HEK293 (cell line): ENCODE measurements at regions not wholly inside any gene's neighbourhood (a gene's known extent, or its start where the extent isn't known, plus 50 kb on each side); places are given as distances from the start of the nearest gene placed in this dataset.

Experiments used
- CTCF ChIA-PET: fragments of 350-600 bp; formaldehyde crosslinking; extraction: SDS; loops from one replicate; lab custom pipeline; 2021; ENCODE audit warnings: antibody characterized with exemption; lab: Yijun Ruan, JAX
- POLR2A ChIA-PET: fragments of 300-600 bp; formaldehyde crosslinking; extraction: SDS; loops from one replicate; lab custom pipeline; 2020; ENCODE audit warnings: antibody characterized with exemption, inconsistent platforms; lab: Yijun Ruan, JAX
- H3K27ac ChIP-seq: fragments of 200-500 bp; sonication (Bioruptor generic); 2 replicates; pipeline ENCODE4 v1.5.1; 2014; ENCODE audit warnings: low read depth, low read length, control low read depth, inconsistent platforms; ENCODE audit errors: extremely low read depth
- H3K36me3 ChIP-seq, 2 experiments: fragments of 200-500 bp in 1 of 2; sonication (Bioruptor generic) in 1 of 2; 1 replicate in 1 of 2; 2 replicates in 1 of 2; pipeline ENCODE4 v1.5.1; 2014 to 2017; ENCODE audit warnings: inconsistent platforms in 2 of 2, low read length in 2 of 2; ENCODE audit not compliant: control insufficient read depth in 2 of 2, insufficient read depth in 1 of 2
- H3K4me1 ChIP-seq: fragments of 200-500 bp; sonication (Bioruptor generic); 2 replicates; pipeline ENCODE4 v1.5.1; 2014; ENCODE audit warnings: mild to moderate bottlenecking, low read length, inconsistent platforms; ENCODE audit not compliant: control insufficient read depth, insufficient read depth
- H3K4me3 ChIP-seq: 2 replicates; pipeline ENCODE4 v1.5.1; 2011; ENCODE audit warnings: low read depth, mild to moderate bottlenecking, control low read depth, low read length, moderate library complexity
- H3K9me3 ChIP-seq: fragments of 200-500 bp; sonication (Bioruptor generic); 2 replicates; pipeline ENCODE4 v1.5.1; 2014; ENCODE audit warnings: low read depth, low read length, inconsistent platforms; ENCODE audit not compliant: control insufficient read depth, insufficient read depth
- BCL11A ChIP-seq: fragments of 450-650 bp; formaldehyde crosslinking; IDR thresholded peaks from 2 replicates; pipeline ENCODE4 v1.5.1; 2016; ENCODE audit warnings: low read depth, missing biosample characterization, missing genetic modification characterization
- EGR2 ChIP-seq: fragments of 450-650 bp; formaldehyde crosslinking; IDR thresholded peaks from 2 replicates; pipeline ENCODE4 v1.5.1; 2016; ENCODE audit warnings: low read depth, missing biosample characterization, missing genetic modification characterization
- ELK4 ChIP-seq: IDR thresholded peaks from 2 replicates; pipeline ENCODE4 v1.6.1; 2011; ENCODE audit warnings: mild to moderate bottlenecking, low read depth, low read length, borderline replicate concordance
- GLIS1 ChIP-seq: fragments of 450-650 bp; formaldehyde crosslinking; IDR thresholded peaks from 2 replicates; pipeline ENCODE4 v1.5.1; 2016; ENCODE audit warnings: missing biosample characterization, missing genetic modification characterization
- KLF10 ChIP-seq: fragments of 450-650 bp; IDR thresholded peaks from 2 replicates; pipeline ENCODE4 v1.5.1; 2018; ENCODE audit warnings: missing biosample characterization, mild to moderate bottlenecking, missing genetic modification characterization
- KLF9 ChIP-seq: fragments of 450-650 bp; formaldehyde crosslinking; IDR thresholded peaks from 2 replicates; pipeline ENCODE4 v1.5.1; 2016; ENCODE audit warnings: missing biosample characterization, missing genetic modification characterization, low read depth
- PRDM6 ChIP-seq: fragments of 450-650 bp; formaldehyde crosslinking; IDR thresholded peaks from 2 replicates; pipeline ENCODE4 v1.5.1; 2017; ENCODE audit warnings: missing biosample characterization, missing genetic modification characterization
- REST ChIP-seq: fragments of 450-650 bp; formaldehyde crosslinking; IDR thresholded peaks from 2 replicates; pipeline ENCODE4 v1.5.1; 2016; ENCODE audit warnings: missing biosample characterization, missing genetic modification characterization
- SCRT1 ChIP-seq: fragments of 450-650 bp; formaldehyde crosslinking; IDR thresholded peaks from 2 replicates; pipeline ENCODE4 v1.5.1; 2016; ENCODE audit warnings: missing biosample characterization, missing genetic modification characterization, borderline replicate concordance
- SETDB1 ChIP-seq: IDR thresholded peaks from one replicate; pipeline ENCODE4 v1.6.1; 2017; ENCODE audit warnings: mild to moderate bottlenecking, low read length, moderate library complexity, mixed read lengths; ENCODE audit not compliant: insufficient read length
- SP2 ChIP-seq: fragments of 450-650 bp; formaldehyde crosslinking; IDR thresholded peaks from 2 replicates; pipeline ENCODE4 v1.5.1; 2016; ENCODE audit warnings: missing biosample characterization, missing genetic modification characterization
- ZBTB7A ChIP-seq: fragments of 450-650 bp; formaldehyde crosslinking; IDR thresholded peaks from 2 replicates; pipeline ENCODE4 v1.5.1; 2016; ENCODE audit warnings: low read depth, missing biosample characterization, missing genetic modification characterization
- ZFP3 ChIP-seq: fragments of 450-650 bp; formaldehyde crosslinking; IDR thresholded peaks from 2 replicates; pipeline ENCODE4 v1.5.1; 2016; ENCODE audit warnings: low read depth, missing biosample characterization, missing genetic modification characterization
- ZNF146 ChIP-seq: fragments of 450-650 bp; formaldehyde crosslinking; IDR thresholded peaks from 2 replicates; pipeline ENCODE4 v1.5.1; 2016; ENCODE audit warnings: missing biosample characterization, missing genetic modification characterization
- ZNF266 ChIP-seq: fragments of 450-650 bp; formaldehyde crosslinking; IDR thresholded peaks from 2 replicates; pipeline ENCODE4 v1.5.1; 2016; ENCODE audit warnings: missing biosample characterization, missing genetic modification characterization, low read depth
- ZNF416 ChIP-seq: fragments of 450-650 bp; formaldehyde crosslinking; IDR thresholded peaks from 2 replicates; pipeline ENCODE4 v1.5.1; 2016; ENCODE audit warnings: missing biosample characterization, missing genetic modification characterization
- ZNF514 ChIP-seq: fragments of 450-650 bp; formaldehyde crosslinking; IDR thresholded peaks from 2 replicates; pipeline ENCODE4 v1.5.1; 2016; ENCODE audit warnings: missing biosample characterization, missing genetic modification characterization
- ZNF600 ChIP-seq: fragments of 450-650 bp; formaldehyde crosslinking; IDR thresholded peaks from 2 replicates; pipeline ENCODE4 v1.5.1; 2016; ENCODE audit warnings: missing biosample characterization, missing genetic modification characterization
- ZNF624 ChIP-seq: fragments of 450-650 bp; formaldehyde crosslinking; IDR thresholded peaks from 2 replicates; pipeline ENCODE4 v1.5.1; 2017; ENCODE audit warnings: missing biosample characterization, missing genetic modification characterization
- ZNF626 ChIP-seq: fragments of 450-650 bp; sonication (Bioruptor Pico); formaldehyde crosslinking; IDR thresholded peaks from 2 replicates; pipeline ENCODE4 v1.5.1; 2018; ENCODE audit warnings: missing biosample characterization, missing genetic modification characterization, inconsistent platforms
- ZNF654 ChIP-seq: fragments of 450-650 bp; formaldehyde crosslinking; IDR thresholded peaks from 2 replicates; pipeline ENCODE4 v1.5.1; 2016; ENCODE audit warnings: low read depth, missing biosample characterization, missing genetic modification characterization
- ZNF658 ChIP-seq: fragments of 450-650 bp; formaldehyde crosslinking; IDR thresholded peaks from 2 replicates; pipeline ENCODE4; 2016; ENCODE audit warnings: missing biosample characterization, missing genetic modification characterization
- TF ChIP-seq, protein P1 (sequence below): fragments of 450-650 bp; formaldehyde crosslinking; IDR thresholded peaks from 2 replicates; pipeline ENCODE4 v1.5.1; 2016; ENCODE audit warnings: missing biosample characterization, missing genetic modification characterization
- TF ChIP-seq, protein P2 (sequence below): fragments of 450-650 bp; formaldehyde crosslinking; IDR thresholded peaks from 2 replicates; pipeline ENCODE4 v1.5.1; 2016; ENCODE audit warnings: missing biosample characterization, missing genetic modification characterization, low read depth

DNA sequence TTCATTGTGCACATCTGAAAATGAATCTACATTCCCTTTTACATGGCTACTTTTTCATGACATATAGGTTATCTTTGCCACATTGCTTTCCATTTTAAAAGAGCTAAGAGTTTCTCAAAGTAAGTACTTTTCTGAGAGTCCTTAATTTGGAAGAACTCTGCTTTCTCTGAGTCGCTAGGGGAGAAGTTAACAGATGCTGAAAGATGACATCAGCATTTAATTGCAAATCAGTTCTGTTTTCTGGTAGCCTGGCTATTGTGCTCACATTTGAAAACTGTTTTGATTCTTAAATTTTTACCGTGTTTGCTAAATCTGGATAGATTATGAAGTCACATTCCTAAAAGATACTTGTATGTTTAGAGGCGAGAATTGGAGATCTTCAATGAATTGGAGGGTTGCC is 107.7 kb upstream of the C1QTNF9B start (continued):
- no peak for TF ChIP-seq ZNF654 (tag by site-specific recombination)
- no peak for TF ChIP-seq SP2 (tag by site-specific recombination)
- TF ChIP-seq, all 188 proteins: peak for 0

DNA sequence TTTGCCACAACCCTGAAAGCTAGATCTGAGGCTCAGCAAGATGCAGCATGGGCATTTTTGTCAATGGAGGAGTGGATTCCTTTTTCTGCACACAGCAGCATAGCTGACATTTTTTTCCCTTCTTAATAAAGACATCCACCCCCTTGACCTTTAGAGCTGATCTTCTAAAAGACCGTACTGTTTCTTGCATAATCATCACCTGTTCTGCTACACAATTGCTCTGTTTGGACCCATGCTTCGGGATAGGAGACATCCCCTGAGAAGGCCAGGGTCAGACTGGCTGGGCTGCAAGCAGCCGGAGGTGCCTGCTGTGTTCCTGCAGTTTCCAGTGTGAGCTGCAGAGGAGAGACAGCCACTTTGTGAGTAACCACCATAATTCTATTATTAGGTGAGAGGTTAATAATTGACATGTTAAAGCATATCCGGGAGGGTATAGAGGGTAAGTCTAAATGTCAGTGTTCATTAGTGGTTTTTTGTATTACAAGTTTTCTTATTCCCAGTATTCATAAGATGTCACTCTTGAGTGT is 108.5 kb upstream of the C1QTNF9B start:
- no peaks in the 10 kb centered on the region for H3K9me3 ChIP-seq
- H3K27ac ChIP-seq, result no peak overlapping the region
- no peak overlapping the region for H3K4me3 ChIP-seq
- POLR2A ChIA-PET, result no interaction called here
- CTCF ChIA-PET, result interaction anchor here (0.6 kb wide), 1 partner anchor 55 kb away, joined by 3 read pairs; no protein-coding TSS in a partner anchor
- TF ChIP-seq EGR2 (tag by site-specific recombination) (no peak), KLF9 (tag by site-specific recombination) (no peak), ZNF514 (no peak), ZNF600 (tag by site-specific recombination) (no peak), ZNF626 (no peak), ZNF658 (tag by site-specific recombination) (no peak), GLIS1 (tag by site-specific recombination) (no peak), ZNF146 (tag by site-specific recombination) (no peak), PRDM6 (no peak), ZNF416 (tag by site-specific recombination) (no peak)
- TF ChIP-seq, protein P1, sequence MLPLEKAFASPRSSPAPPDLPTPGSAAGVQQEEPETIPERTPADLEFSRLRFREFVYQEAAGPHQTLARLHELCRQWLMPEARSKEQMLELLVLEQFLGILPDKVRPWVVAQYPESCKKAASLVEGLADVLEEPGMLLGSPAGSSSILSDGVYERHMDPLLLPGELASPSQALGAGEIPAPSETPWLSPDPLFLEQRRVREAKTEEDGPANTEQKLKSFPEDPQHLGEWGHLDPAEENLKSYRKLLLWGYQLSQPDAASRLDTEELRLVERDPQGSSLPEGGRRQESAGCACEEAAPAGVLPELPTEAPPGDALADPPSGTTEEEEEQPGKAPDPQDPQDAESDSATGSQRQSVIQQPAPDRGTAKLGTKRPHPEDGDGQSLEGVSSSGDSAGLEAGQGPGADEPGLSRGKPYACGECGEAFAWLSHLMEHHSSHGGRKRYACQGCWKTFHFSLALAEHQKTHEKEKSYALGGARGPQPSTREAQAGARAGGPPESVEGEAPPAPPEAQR, result no peak
- TF ChIP-seq, all 188 proteins: peak for 0
- H3K4me1 ChIP-seq, result no peaks in the 10 kb centered on the region
- H3K36me3 ChIP-seq, result no peaks in the 10 kb centered on the region

- Histone ChIP-seq H3K36me3 (no peaks in the 10 kb centered on the region), H3K27ac (no peak overlapping the region), H3K4me1 (no peaks in the 10 kb centered on the region), H3K4me3 (no peak overlapping the region), H3K9me3 (no peaks in the 10 kb centered on the region)
- no peak for TF ChIP-seq ZFP3 (tag by site-specific recombination)
- no peak for TF ChIP-seq ZNF600 (tag by site-specific recombination)
- no peak for TF ChIP-seq BCL11A (tag by site-specific recombination)
- TF ChIP-seq, protein P2, sequence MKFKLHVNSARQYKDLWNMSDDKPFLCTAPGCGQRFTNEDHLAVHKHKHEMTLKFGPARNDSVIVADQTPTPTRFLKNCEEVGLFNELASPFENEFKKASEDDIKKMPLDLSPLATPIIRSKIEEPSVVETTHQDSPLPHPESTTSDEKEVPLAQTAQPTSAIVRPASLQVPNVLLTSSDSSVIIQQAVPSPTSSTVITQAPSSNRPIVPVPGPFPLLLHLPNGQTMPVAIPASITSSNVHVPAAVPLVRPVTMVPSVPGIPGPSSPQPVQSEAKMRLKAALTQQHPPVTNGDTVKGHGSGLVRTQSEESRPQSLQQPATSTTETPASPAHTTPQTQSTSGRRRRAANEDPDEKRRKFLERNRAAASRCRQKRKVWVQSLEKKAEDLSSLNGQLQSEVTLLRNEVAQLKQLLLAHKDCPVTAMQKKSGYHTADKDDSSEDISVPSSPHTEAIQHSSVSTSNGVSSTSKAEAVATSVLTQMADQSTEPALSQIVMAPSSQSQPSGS (tag by site-specific recombination), result no peak
- TF ChIP-seq SCRT1 (tag by site-specific recombination), result no peak
- TF ChIP-seq ZBTB7A (tag by site-specific recombination), result no peak
- TF ChIP-seq ZNF624 (tag by site-specific recombination), result no peak
- TF ChIP-seq REST, result no peak
- no peak for TF ChIP-seq ELK4
- no peak for TF ChIP-seq ZNF266 (tag by site-specific recombination)
- TF ChIP-seq KLF10 (tag by site-specific recombination), result no peak
- no peak for TF ChIP-seq EGR2 (tag by site-specific recombination)
- no peak for TF ChIP-seq SETDB1
- ChIA-PET CTCF (interaction anchor here (0.6 kb wide), 1 partner anchor 55 kb away, joined by 3 read pairs; no protein-coding TSS in a partner anchor), POLR2A (no interaction called here)
Measured at GRCh38 chr13:24006520-24007248, 109.4 kb upstream of the C1QTNF9B start.
